ENCODE measurements at regions not wholly inside any gene's neighbourhood (a gene's known extent, or its start where the extent isn't known, plus 50 kb on each side); places are given as distances from the start of the nearest gene placed in this dataset.
"Not testable (repeated sequence)": the region's sequence is repeated elsewhere in the genome, so short reads cannot be mapped to it uniquely, and the experiment has no call there.

GRCh38 chr11:123330471-123330870, 99.6 kb upstream of the GRAMD1B start:
- DNase-seq (ENCODE audit: low spot score in 2 of 2): no peak
- H3K9me3 ChIP-seq: no peaks in the 10 kb centered on the region; the same call in 1 of the 2 replicates
- in situ Hi-C loops (cut with MboI; ENCODE audit: low sequenced_read_pairs): no loop called here

GRCh38 chr11:123330071-123330470, 100.0 kb upstream of the GRAMD1B start:
- DNase-seq (ENCODE audit: low spot score in 2 of 2): peak in 1 of 2 experiments; percentile 40
- no peak overlapping the region for H3K4me3 ChIP-seq
- H3K9me3 ChIP-seq: no peaks in the 10 kb centered on the region; the same call in 1 of the 2 replicates
- in situ Hi-C loops (cut with MboI; ENCODE audit: low sequenced_read_pairs): no loop called here
- peaks cover 9% of the 10 kb centered on the region; the same call in 1 of the 2 replicates for H3K4me1 ChIP-seq
- H3K27me3 ChIP-seq (ENCODE audit: low read depth): peaks cover under 1% of the 10 kb centered on the region; the same call in 1 of the 2 replicates
- no peaks in the 10 kb centered on the region for H3K36me3 ChIP-seq (replicated peaks)

More at GRCh38 chr11:123330471-123330870, 99.6 kb upstream of the GRAMD1B start:
- H3K27me3 ChIP-seq (ENCODE audit: low read depth): peaks cover 2% of the 10 kb centered on the region; the same call in 1 of the 2 replicates
- no peak overlapping the region for H3K4me3 ChIP-seq
- H3K36me3 ChIP-seq (replicated peaks): no peaks in the 10 kb centered on the region
- H3K4me1 ChIP-seq: peaks cover 9% of the 10 kb centered on the region; the same call in 1 of the 2 replicates

GRCh38 chr11:123328281-123328867, 101.7 kb upstream of the GRAMD1B start:
- no peak overlapping the region for H3K4me3 ChIP-seq
- peaks cover 9% of the 10 kb centered on the region; the same call in 1 of the 2 replicates for H3K4me1 ChIP-seq
- no peaks in the 10 kb centered on the region; the same call in 1 of the 2 replicates for H3K9me3 ChIP-seq
- H3K36me3 ChIP-seq (replicated peaks): no peaks in the 10 kb centered on the region
- in situ Hi-C loops (cut with MboI; ENCODE audit: low sequenced_read_pairs): no loop called here
- H3K27me3 ChIP-seq (ENCODE audit: low read depth): peaks cover 7% of the 10 kb centered on the region
- DNase-seq (ENCODE audit: low spot score in 2 of 2): no peak

GRCh38 chr11:123325533-123325932, 104.5 kb upstream of the GRAMD1B start:
- H3K36me3 ChIP-seq (replicated peaks): no peaks in the 10 kb centered on the region

GRCh38 chr11:123323568-123323967, 106.5 kb upstream of the GRAMD1B start:
- H3K27me3 ChIP-seq (ENCODE audit: low read depth): peaks cover 12% of the 10 kb centered on the region
- no peak for DNase-seq (ENCODE audit: low spot score in 2 of 2)
- in situ Hi-C loops (cut with MboI; ENCODE audit: low sequenced_read_pairs): no loop called here
- no peak overlapping the region for H3K4me3 ChIP-seq
- H3K9me3 ChIP-seq: no peaks in the 10 kb centered on the region; the same call in 1 of the 2 replicates
- peaks cover 1% of the 10 kb centered on the region; the same call in 1 of the 2 replicates for H3K4me1 ChIP-seq
- no peaks in the 10 kb centered on the region for H3K36me3 ChIP-seq (replicated peaks)

More at GRCh38 chr11:123325533-123325932, 104.5 kb upstream of the GRAMD1B start:
- Histone ChIP-seq H3K9me3 (no peaks in the 10 kb centered on the region; the same call in 1 of the 2 replicates), H3K27me3 (ENCODE audit: low read depth) (peaks cover 12% of the 10 kb centered on the region), H3K4me3 (no peak overlapping the region), H3K4me1 (peaks cover 9% of the 10 kb centered on the region; the same call in 1 of the 2 replicates)
- in situ Hi-C loops (cut with MboI; ENCODE audit: low sequenced_read_pairs): no loop called here
- DNase-seq (ENCODE audit: low spot score in 2 of 2): no peak

GRCh38 chr11:123321636-123322035, 108.4 kb upstream of the GRAMD1B start:
- H3K27me3 ChIP-seq (ENCODE audit: low read depth): peaks cover 12% of the 10 kb centered on the region
- no peaks in the 10 kb centered on the region for H3K9me3 ChIP-seq
- no peak overlapping the region for H3K4me3 ChIP-seq
- no peak for DNase-seq (ENCODE audit: low spot score in 2 of 2)
- no peaks in the 10 kb centered on the region for H3K4me1 ChIP-seq
- H3K36me3 ChIP-seq (replicated peaks): no peaks in the 10 kb centered on the region
- in situ Hi-C loops (cut with MboI; ENCODE audit: low sequenced_read_pairs): no loop called here

- no peak for DNase-seq (ENCODE audit: low spot score in 2 of 2)
- in situ Hi-C loops (cut with MboI; ENCODE audit: low sequenced_read_pairs): no loop called here
Observed at GRCh38 chr11:123318623-123319022, 111.4 kb upstream of the GRAMD1B start.

GRCh38 chr11:123318132-123318531, 111.9 kb upstream of the GRAMD1B start:
- H3K36me3 ChIP-seq (replicated peaks); DNase-seq (ENCODE audit: low spot score in 2 of 2); H3K4me3 ChIP-seq; H3K27me3 ChIP-seq (ENCODE audit: low read depth); in situ Hi-C loops (cut with MboI; ENCODE audit: low sequenced_read_pairs); H3K9me3 ChIP-seq; H3K4me1 ChIP-seq: not testable (repeated sequence)

More at GRCh38 chr11:123318623-123319022, 111.4 kb upstream of the GRAMD1B start:
- Histone ChIP-seq H3K9me3 (no peaks in the 10 kb centered on the region), H3K4me1 (peaks cover 4% of the 10 kb centered on the region), H3K4me3 (no peak overlapping the region), H3K27me3 (ENCODE audit: low read depth) (peaks cover 5% of the 10 kb centered on the region), H3K36me3 (replicated peaks) (no peaks in the 10 kb centered on the region)

GRCh38 chr11:123316003-123316402, 114.1 kb upstream of the GRAMD1B start:
- no peaks in the 10 kb centered on the region for H3K36me3 ChIP-seq (replicated peaks)
- no peak for DNase-seq (ENCODE audit: low spot score in 2 of 2)
- H3K9me3 ChIP-seq: no peaks in the 10 kb centered on the region
- H3K27me3 ChIP-seq (ENCODE audit: low read depth): no peaks in the 10 kb centered on the region
- H3K4me1 ChIP-seq: peaks cover 15% of the 10 kb centered on the region
- H3K4me3 ChIP-seq: no peak overlapping the region
- in situ Hi-C loops (cut with MboI; ENCODE audit: low sequenced_read_pairs): no loop called here

- Histone ChIP-seq H3K27me3 (ENCODE audit: low read depth) (no peaks in the 10 kb centered on the region), H3K4me1 (peaks cover 15% of the 10 kb centered on the region), H3K4me3 (no peak overlapping the region), H3K36me3 (replicated peaks) (no peaks in the 10 kb centered on the region), H3K9me3 (no peaks in the 10 kb centered on the region)
- DNase-seq (ENCODE audit: low spot score in 2 of 2): no peak
- in situ Hi-C loops (cut with MboI; ENCODE audit: low sequenced_read_pairs): no loop called here
Observed at GRCh38 chr11:123314972-123315371, 115.1 kb upstream of the GRAMD1B start.

- H3K9me3 ChIP-seq: no peaks in the 10 kb centered on the region
- in situ Hi-C loops (cut with MboI; ENCODE audit: low sequenced_read_pairs): no loop called here
Observed at GRCh38 chr11:123313262-123313661, 116.8 kb upstream of the GRAMD1B start.

GRCh38 chr11:123308077-123308476, 113.0 kb upstream of the CLMP start:
- in situ Hi-C loops (cut with MboI; ENCODE audit: low sequenced_read_pairs): no loop called here
- no peaks in the 10 kb centered on the region for H3K27me3 ChIP-seq (ENCODE audit: low read depth)
- no peak for DNase-seq (ENCODE audit: low spot score in 2 of 2)
- H3K4me1 ChIP-seq: peaks cover 6% of the 10 kb centered on the region
- no peaks in the 10 kb centered on the region for H3K36me3 ChIP-seq (replicated peaks)
- no peak overlapping the region for H3K4me3 ChIP-seq
- H3K9me3 ChIP-seq: no peaks in the 10 kb centered on the region

More at GRCh38 chr11:123313262-123313661, 116.8 kb upstream of the GRAMD1B start:
- H3K27me3 ChIP-seq (ENCODE audit: low read depth): no peaks in the 10 kb centered on the region
- H3K4me3 ChIP-seq: no peak overlapping the region
- DNase-seq (ENCODE audit: low spot score in 2 of 2): peak; percentile 74 to 92
- H3K36me3 ChIP-seq (replicated peaks): no peaks in the 10 kb centered on the region
- peaks cover 15% of the 10 kb centered on the region for H3K4me1 ChIP-seq

GRCh38 chr11:123307276-123307675, 112.2 kb upstream of the CLMP start:
- in situ Hi-C loops (cut with MboI; ENCODE audit: low sequenced_read_pairs): no loop called here
- Histone ChIP-seq H3K4me3 (no peak overlapping the region), H3K36me3 (replicated peaks) (no peaks in the 10 kb centered on the region), H3K27me3 (ENCODE audit: low read depth) (no peaks in the 10 kb centered on the region), H3K4me1 (no peaks in the 10 kb centered on the region), H3K9me3 (no peaks in the 10 kb centered on the region)
- DNase-seq (ENCODE audit: low spot score in 2 of 2): no peak

GRCh38 chr11:123306531-123306930, 111.5 kb upstream of the CLMP start:
- Histone ChIP-seq H3K36me3 (replicated peaks) (no peaks in the 10 kb centered on the region), H3K4me3 (no peak overlapping the region), H3K9me3 (no peaks in the 10 kb centered on the region), H3K4me1 (peaks cover 3% of the 10 kb centered on the region; the same call in 1 of the 2 replicates), H3K27me3 (ENCODE audit: low read depth) (no peaks in the 10 kb centered on the region)
- in situ Hi-C loops (cut with MboI; ENCODE audit: low sequenced_read_pairs): no loop called here
- no peak for DNase-seq (ENCODE audit: low spot score in 2 of 2)
